ENCODE measurements at regions not wholly inside any gene's neighbourhood (a gene's known extent, or its start where the extent isn't known, plus 50 kb on each side); places are given as distances from the start of the nearest gene placed in this dataset.
"Not testable (repeated sequence)": the region's sequence is repeated elsewhere in the genome, so short reads cannot be mapped to it uniquely, and the experiment has no call there.

DNA sequence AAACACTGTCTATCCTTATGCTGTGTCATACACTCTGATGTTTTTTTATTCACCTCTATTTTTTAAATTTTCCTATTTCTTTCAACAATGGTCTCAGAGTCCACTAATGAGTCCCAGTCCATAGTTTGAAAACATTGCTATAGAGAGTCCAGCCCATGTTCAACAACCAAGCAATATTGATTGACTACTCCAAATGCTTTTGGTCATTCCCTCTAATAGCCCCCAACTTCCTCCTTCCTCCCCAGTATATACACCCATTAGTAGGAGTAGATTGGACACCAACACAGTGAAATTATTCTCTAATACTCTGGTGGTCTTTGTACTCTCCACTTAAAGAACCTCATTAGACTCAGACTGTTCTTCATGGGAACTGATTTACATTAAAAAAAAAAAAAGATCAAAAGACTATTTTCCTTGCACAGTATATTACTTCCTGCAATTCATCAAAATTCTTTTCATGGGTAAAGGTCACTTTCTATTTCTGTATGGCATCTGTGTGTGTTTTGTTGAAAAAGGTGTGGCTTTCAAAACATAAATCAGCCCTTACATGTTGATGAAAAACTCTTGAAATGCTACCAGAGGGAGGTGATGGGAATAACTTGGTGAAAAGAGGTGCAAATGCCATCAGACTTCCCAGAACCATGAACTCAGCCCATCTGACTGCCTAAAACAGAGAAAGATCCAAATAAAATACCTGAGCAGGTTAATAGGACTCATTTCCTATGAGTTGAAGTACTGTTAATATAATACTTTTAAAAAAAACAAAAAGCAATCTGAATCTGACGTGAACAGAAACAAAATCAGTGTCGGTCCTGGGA lies 250.3 kb upstream of the KLF3 start:
- Histone ChIP-seq H3K27ac (no peak overlapping the region), H3K4me2 (no peak overlapping the region), H4K20me1 (ENCODE audit: insufficient read depth) (no peaks in the 10 kb centered on the region), H3K9ac (no peak overlapping the region), H3K4me3 (IDR thresholded peaks at IDR 0.05; ENCODE audit: insufficient read depth, low read depth, low read length) (no peak overlapping the region), H3K79me2 (ENCODE audit: insufficient read depth, low read depth) (no peaks in the 10 kb centered on the region), H2AFZ (ENCODE audit: low read depth) (no peak overlapping the region), H3K27me3 (ENCODE audit: insufficient read depth, low read depth) (no peaks in the 10 kb centered on the region), H3K36me3 (ENCODE audit: insufficient read depth) (no peaks in the 10 kb centered on the region), H3K4me1 (ENCODE audit: low read depth, poor library complexity, severe bottlenecking) (no peaks in the 10 kb centered on the region)
- TF ChIP-seq, protein P1, sequence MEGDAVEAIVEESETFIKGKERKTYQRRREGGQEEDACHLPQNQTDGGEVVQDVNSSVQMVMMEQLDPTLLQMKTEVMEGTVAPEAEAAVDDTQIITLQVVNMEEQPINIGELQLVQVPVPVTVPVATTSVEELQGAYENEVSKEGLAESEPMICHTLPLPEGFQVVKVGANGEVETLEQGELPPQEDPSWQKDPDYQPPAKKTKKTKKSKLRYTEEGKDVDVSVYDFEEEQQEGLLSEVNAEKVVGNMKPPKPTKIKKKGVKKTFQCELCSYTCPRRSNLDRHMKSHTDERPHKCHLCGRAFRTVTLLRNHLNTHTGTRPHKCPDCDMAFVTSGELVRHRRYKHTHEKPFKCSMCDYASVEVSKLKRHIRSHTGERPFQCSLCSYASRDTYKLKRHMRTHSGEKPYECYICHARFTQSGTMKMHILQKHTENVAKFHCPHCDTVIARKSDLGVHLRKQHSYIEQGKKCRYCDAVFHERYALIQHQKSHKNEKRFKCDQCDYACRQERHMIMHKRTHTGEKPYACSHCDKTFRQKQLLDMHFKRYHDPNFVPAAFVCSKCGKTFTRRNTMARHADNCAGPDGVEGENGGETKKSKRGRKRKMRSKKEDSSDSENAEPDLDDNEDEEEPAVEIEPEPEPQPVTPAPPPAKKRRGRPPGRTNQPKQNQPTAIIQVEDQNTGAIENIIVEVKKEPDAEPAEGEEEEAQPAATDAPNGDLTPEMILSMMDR (conservative IDR thresholded peaks at IDR 0.05; ENCODE audit: low read depth, low read length), result no peak

DNA sequence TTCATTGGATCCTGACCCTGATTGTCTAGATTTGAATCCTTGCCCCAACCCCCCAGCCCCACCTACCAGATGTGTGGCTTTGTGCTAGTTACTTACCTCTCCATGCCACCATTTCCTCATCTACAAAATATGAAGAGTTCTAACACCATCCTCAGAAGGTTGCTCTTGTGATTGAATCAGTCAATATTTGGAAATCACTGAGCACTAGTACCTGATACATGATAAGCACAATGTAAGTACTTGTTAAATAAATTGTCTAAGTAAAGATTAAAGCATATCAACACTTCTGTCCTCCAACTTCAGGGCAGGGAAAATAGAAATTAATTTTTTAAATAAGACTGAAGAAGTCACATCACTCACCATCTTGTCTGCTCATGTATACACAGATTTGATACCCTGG lies 249.6 kb upstream of the KLF3 start:
- no peak overlapping the region for H3K9ac ChIP-seq
- TF ChIP-seq, protein P1 (conservative IDR thresholded peaks at IDR 0.05; ENCODE audit: low read depth, low read length), result no peak
- H3K4me3 ChIP-seq (IDR thresholded peaks at IDR 0.05; ENCODE audit: insufficient read depth, low read depth, low read length), result no peak overlapping the region
- H3K27me3 ChIP-seq (ENCODE audit: insufficient read depth, low read depth), result no peaks in the 10 kb centered on the region
- no peaks in the 10 kb centered on the region for H3K4me1 ChIP-seq (ENCODE audit: low read depth, poor library complexity, severe bottlenecking)
- H2AFZ ChIP-seq (ENCODE audit: low read depth), result no peak overlapping the region
- no peak overlapping the region for H3K4me2 ChIP-seq
- H3K27ac ChIP-seq, result no peak overlapping the region
- H4K20me1 ChIP-seq (ENCODE audit: insufficient read depth), result no peaks in the 10 kb centered on the region
- no peaks in the 10 kb centered on the region for H3K36me3 ChIP-seq (ENCODE audit: insufficient read depth)
- H3K79me2 ChIP-seq (ENCODE audit: insufficient read depth, low read depth), result no peaks in the 10 kb centered on the region

DNA sequence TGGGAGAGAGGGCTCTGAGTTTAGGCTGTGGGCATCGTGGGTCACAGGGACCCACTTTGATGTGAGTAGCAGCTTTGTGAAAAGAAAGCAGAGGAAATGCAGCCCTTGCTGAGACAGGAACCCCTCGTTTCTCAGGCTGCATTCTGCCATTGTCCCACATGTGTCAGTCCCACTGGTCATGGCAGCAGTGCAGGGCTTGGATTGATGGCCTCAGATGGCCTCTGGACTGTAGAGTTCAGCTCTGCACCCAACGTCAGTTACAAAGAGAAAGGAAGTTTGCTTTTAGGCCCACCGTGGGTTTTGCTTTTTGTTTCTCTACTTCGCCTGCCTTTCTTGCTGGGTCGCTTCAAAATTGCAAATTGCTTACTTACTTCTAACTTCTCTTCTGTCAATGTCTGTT lies 248.3 kb upstream of the KLF3 start:
- TF ChIP-seq, protein P1 (conservative IDR thresholded peaks at IDR 0.05; ENCODE audit: low read depth, low read length), result no peak
- Histone ChIP-seq H3K4me1 (ENCODE audit: low read depth, poor library complexity, severe bottlenecking) (no peaks in the 10 kb centered on the region), H3K4me3 (IDR thresholded peaks at IDR 0.05; ENCODE audit: insufficient read depth, low read depth, low read length) (no peak overlapping the region), H3K27me3 (ENCODE audit: insufficient read depth, low read depth) (no peaks in the 10 kb centered on the region), H3K36me3 (ENCODE audit: insufficient read depth) (no peaks in the 10 kb centered on the region), H3K79me2 (ENCODE audit: insufficient read depth, low read depth) (no peaks in the 10 kb centered on the region), H3K4me2 (no peak overlapping the region), H2AFZ (ENCODE audit: low read depth) (no peak overlapping the region), H4K20me1 (ENCODE audit: insufficient read depth) (no peaks in the 10 kb centered on the region), H3K27ac (no peak overlapping the region), H3K9ac (no peak overlapping the region)

DNA sequence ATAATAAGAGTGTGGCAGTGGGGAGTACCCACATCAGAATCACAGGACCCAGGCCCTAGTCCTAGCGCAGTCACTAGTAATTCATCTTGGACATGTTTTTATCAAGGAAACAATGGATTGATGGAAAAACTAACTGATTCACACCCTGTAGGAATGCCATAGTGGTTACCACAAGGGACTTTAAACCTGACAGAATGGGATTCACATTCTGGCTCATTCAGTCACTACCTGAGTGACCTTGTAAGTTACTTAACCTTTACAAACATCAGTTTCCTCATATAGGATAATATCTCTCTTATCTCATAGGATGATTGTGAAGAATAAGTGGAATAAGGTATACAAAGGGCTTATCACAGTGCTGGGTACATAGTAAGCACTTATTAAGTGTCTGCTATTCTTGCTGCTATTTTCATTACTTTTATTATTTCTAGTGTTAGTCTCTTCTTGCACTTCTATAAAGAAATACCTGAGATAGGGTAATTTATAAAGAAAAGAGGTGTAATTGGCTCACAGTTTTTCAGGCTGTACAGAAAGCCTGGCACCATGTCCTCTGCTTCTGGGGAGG lies 247.5 kb upstream of the KLF3 start:
- Histone ChIP-seq H3K36me3 (ENCODE audit: insufficient read depth) (no peaks in the 10 kb centered on the region), H3K79me2 (ENCODE audit: insufficient read depth, low read depth) (no peaks in the 10 kb centered on the region), H4K20me1 (ENCODE audit: insufficient read depth) (no peaks in the 10 kb centered on the region), H2AFZ (ENCODE audit: low read depth) (no peak overlapping the region), H3K4me2 (no peak overlapping the region), H3K27ac (no peak overlapping the region), H3K9ac (no peak overlapping the region), H3K4me1 (ENCODE audit: low read depth, poor library complexity, severe bottlenecking) (no peaks in the 10 kb centered on the region), H3K4me3 (IDR thresholded peaks at IDR 0.05; ENCODE audit: insufficient read depth, low read depth, low read length) (no peak overlapping the region), H3K27me3 (ENCODE audit: insufficient read depth, low read depth) (no peaks in the 10 kb centered on the region)
- TF ChIP-seq, protein P1 (conservative IDR thresholded peaks at IDR 0.05; ENCODE audit: low read depth, low read length), result no peak

DNA sequence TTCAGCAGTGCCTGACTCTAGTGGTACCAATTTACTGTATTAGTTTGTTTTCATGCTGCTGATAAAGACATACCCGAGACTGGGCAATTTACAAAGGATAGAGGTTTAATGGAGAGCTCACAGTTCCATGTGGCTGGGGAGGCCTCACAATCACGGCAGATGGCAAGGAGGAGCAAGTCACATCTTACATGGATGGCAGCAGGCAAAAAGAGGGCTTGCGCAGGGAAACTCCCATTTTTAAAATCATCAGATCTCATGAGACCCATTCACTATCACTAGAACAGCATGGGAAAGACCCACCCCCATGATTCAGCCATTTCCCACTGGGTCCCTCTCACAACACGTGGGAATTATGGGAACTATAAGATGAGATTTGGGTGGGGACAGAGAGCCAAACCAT lies 243.7 kb upstream of the KLF3 start:
- not testable (repeated sequence) for H3K4me3 ChIP-seq (IDR thresholded peaks at IDR 0.05; ENCODE audit: insufficient read depth, low read depth, low read length); H2AFZ ChIP-seq (ENCODE audit: low read depth); H3K9ac ChIP-seq; H3K27ac ChIP-seq; H3K36me3 ChIP-seq (ENCODE audit: insufficient read depth); H3K79me2 ChIP-seq (ENCODE audit: insufficient read depth, low read depth); H4K20me1 ChIP-seq (ENCODE audit: insufficient read depth); H3K4me1 ChIP-seq (ENCODE audit: low read depth, poor library complexity, severe bottlenecking); H3K27me3 ChIP-seq (ENCODE audit: insufficient read depth, low read depth); H3K4me2 ChIP-seq

Data from KMS-11 (cell line).